ENCODE measurements at regions not wholly inside any gene's neighbourhood (a gene's known extent, or its start where the extent isn't known, plus 50 kb on each side); places are given as distances from the start of the nearest gene placed in this dataset.

GRCh38 chr14:26395726-26396125, 202.1 kb downstream of the NOVA1 start:
- Histone ChIP-seq H3K27me3 (ENCODE audit: control insufficient read depth, insufficient read depth, low read length, poor library complexity, severe bottlenecking) (no peaks in the 10 kb centered on the region), H3K9me3 (ENCODE audit: control insufficient read depth, low read length) (no peaks in the 10 kb centered on the region), H3K36me3 (ENCODE audit: control insufficient read depth, insufficient read depth, low read length) (no peaks in the 10 kb centered on the region), H3K4me1 (ENCODE audit: control insufficient read depth, insufficient read depth, low read length) (peaks cover 5% of the 10 kb centered on the region), H3K27ac (ENCODE audit: insufficient read depth, low read depth, low read length, poor library complexity, severe bottlenecking) (no peak overlapping the region), H3K4me3 (ENCODE audit: insufficient read depth, low read depth, low read length) (no peak overlapping the region)
- 94% methylated on average over 1 of the region's 1 CpG; no CpG with 5 or more reads in 1 of the 2 experiments for WGBS, 2 experiments

- no peaks in the 10 kb centered on the region for H3K27me3 ChIP-seq (ENCODE audit: control insufficient read depth, insufficient read depth, low read length, poor library complexity, severe bottlenecking)
Observed at GRCh38 chr14:26394150-26394810, 203.6 kb downstream of the NOVA1 start.

GRCh38 chr14:26392498-26392897, 205.3 kb downstream of the NOVA1 start:
- H3K27ac ChIP-seq (ENCODE audit: insufficient read depth, low read depth, low read length, poor library complexity, severe bottlenecking), result no peak overlapping the region
- H3K27me3 ChIP-seq (ENCODE audit: control insufficient read depth, insufficient read depth, low read length, poor library complexity, severe bottlenecking), result no peaks in the 10 kb centered on the region
- 73 to 82% methylated on average over 7 of the region's 7 CpGs for WGBS, 2 experiments
- H3K9me3 ChIP-seq (ENCODE audit: control insufficient read depth, low read length), result no peaks in the 10 kb centered on the region
- no peak overlapping the region for H3K4me3 ChIP-seq (ENCODE audit: insufficient read depth, low read depth, low read length)
- no peaks in the 10 kb centered on the region for H3K36me3 ChIP-seq (ENCODE audit: control insufficient read depth, insufficient read depth, low read length)
- H3K4me1 ChIP-seq (ENCODE audit: control insufficient read depth, insufficient read depth, low read length), result peaks cover 12% of the 10 kb centered on the region

More at GRCh38 chr14:26394150-26394810, 203.6 kb downstream of the NOVA1 start:
- H3K36me3 ChIP-seq (ENCODE audit: control insufficient read depth, insufficient read depth, low read length), result no peaks in the 10 kb centered on the region
- H3K4me1 ChIP-seq (ENCODE audit: control insufficient read depth, insufficient read depth, low read length), result peaks cover 10% of the 10 kb centered on the region
- H3K9me3 ChIP-seq (ENCODE audit: control insufficient read depth, low read length), result no peaks in the 10 kb centered on the region
- H3K27ac ChIP-seq (ENCODE audit: insufficient read depth, low read depth, low read length, poor library complexity, severe bottlenecking), result no peak overlapping the region
- H3K4me3 ChIP-seq (ENCODE audit: insufficient read depth, low read depth, low read length), result no peak overlapping the region
- WGBS, 2 experiments, result 71 to 72% methylated on average over 4 of the region's 4 CpGs

- 90 to 91% methylated on average over 2 of the region's 2 CpGs for whole genome bisulfite sequencing, 2 experiments
- Histone ChIP-seq H3K27ac (ENCODE audit: insufficient read depth, low read depth, low read length, poor library complexity, severe bottlenecking) (no peak overlapping the region), H3K9me3 (ENCODE audit: control insufficient read depth, low read length) (no peaks in the 10 kb centered on the region), H3K36me3 (ENCODE audit: control insufficient read depth, insufficient read depth, low read length) (no peaks in the 10 kb centered on the region), H3K4me3 (ENCODE audit: insufficient read depth, low read depth, low read length) (no peak overlapping the region), H3K27me3 (ENCODE audit: control insufficient read depth, insufficient read depth, low read length, poor library complexity, severe bottlenecking) (no peaks in the 10 kb centered on the region), H3K4me1 (ENCODE audit: control insufficient read depth, insufficient read depth, low read length) (peaks cover 12% of the 10 kb centered on the region)
Observed at GRCh38 chr14:26389646-26390508, 208.0 kb downstream of the NOVA1 start.

- no peak overlapping the region for H3K27ac ChIP-seq (ENCODE audit: insufficient read depth, low read depth, low read length, poor library complexity, severe bottlenecking)
- H3K36me3 ChIP-seq (ENCODE audit: control insufficient read depth, insufficient read depth, low read length), result no peaks in the 10 kb centered on the region
- no peak overlapping the region for H3K4me3 ChIP-seq (ENCODE audit: insufficient read depth, low read depth, low read length)
- no peaks in the 10 kb centered on the region for H3K27me3 ChIP-seq (ENCODE audit: control insufficient read depth, insufficient read depth, low read length, poor library complexity, severe bottlenecking)
- no peaks in the 10 kb centered on the region for H3K9me3 ChIP-seq (ENCODE audit: control insufficient read depth, low read length)
- H3K4me1 ChIP-seq (ENCODE audit: control insufficient read depth, insufficient read depth, low read length), result peaks cover 7% of the 10 kb centered on the region
- WGBS, 2 experiments, result 97 to 98% methylated on average over 3 of the region's 3 CpGs
Observed at GRCh38 chr14:26385310-26385709, 212.5 kb downstream of the NOVA1 start.

- no peaks in the 10 kb centered on the region for H3K27me3 ChIP-seq (ENCODE audit: control insufficient read depth, insufficient read depth, low read length, poor library complexity, severe bottlenecking)
- no peak overlapping the region for H3K4me3 ChIP-seq (ENCODE audit: insufficient read depth, low read depth, low read length)
- no peaks in the 10 kb centered on the region for H3K9me3 ChIP-seq (ENCODE audit: control insufficient read depth, low read length)
- no peak overlapping the region for H3K27ac ChIP-seq (ENCODE audit: insufficient read depth, low read depth, low read length, poor library complexity, severe bottlenecking)
- no peaks in the 10 kb centered on the region for H3K36me3 ChIP-seq (ENCODE audit: control insufficient read depth, insufficient read depth, low read length)
- H3K4me1 ChIP-seq (ENCODE audit: control insufficient read depth, insufficient read depth, low read length), result no peaks in the 10 kb centered on the region
- 90 to 92% methylated on average over 6 of the region's 6 CpGs for WGBS, 2 experiments
Observed at GRCh38 chr14:26382901-26383685, 214.7 kb downstream of the NOVA1 start.

- no peaks in the 10 kb centered on the region for H3K27me3 ChIP-seq (ENCODE audit: control insufficient read depth, insufficient read depth, low read length, poor library complexity, severe bottlenecking)
- 98 to 100% methylated on average over 2 of the region's 2 CpGs for WGBS, 2 experiments
- H3K27ac ChIP-seq (ENCODE audit: insufficient read depth, low read depth, low read length, poor library complexity, severe bottlenecking), result no peak overlapping the region
- no peaks in the 10 kb centered on the region for H3K36me3 ChIP-seq (ENCODE audit: control insufficient read depth, insufficient read depth, low read length)
- no peak overlapping the region for H3K4me3 ChIP-seq (ENCODE audit: insufficient read depth, low read depth, low read length)
- no peaks in the 10 kb centered on the region for H3K9me3 ChIP-seq (ENCODE audit: control insufficient read depth, low read length)
- no peaks in the 10 kb centered on the region for H3K4me1 ChIP-seq (ENCODE audit: control insufficient read depth, insufficient read depth, low read length)
Observed at GRCh38 chr14:26381405-26381804, 216.4 kb downstream of the NOVA1 start.

- Histone ChIP-seq H3K27me3 (ENCODE audit: control insufficient read depth, insufficient read depth, low read length, poor library complexity, severe bottlenecking) (no peaks in the 10 kb centered on the region), H3K4me1 (ENCODE audit: control insufficient read depth, insufficient read depth, low read length) (no peaks in the 10 kb centered on the region), H3K4me3 (ENCODE audit: insufficient read depth, low read depth, low read length) (no peak overlapping the region), H3K36me3 (ENCODE audit: control insufficient read depth, insufficient read depth, low read length) (no peaks in the 10 kb centered on the region), H3K9me3 (ENCODE audit: control insufficient read depth, low read length) (no peaks in the 10 kb centered on the region), H3K27ac (ENCODE audit: insufficient read depth, low read depth, low read length, poor library complexity, severe bottlenecking) (no peak overlapping the region)
- WGBS, 2 experiments, result 82 to 91% methylated on average over 1 of the region's 1 CpG
Observed at GRCh38 chr14:26380637-26381036, 217.2 kb downstream of the NOVA1 start.

GRCh38 chr14:26379951-26380350, 217.9 kb downstream of the NOVA1 start:
- Histone ChIP-seq H3K4me1 (ENCODE audit: control insufficient read depth, insufficient read depth, low read length) (no peaks in the 10 kb centered on the region), H3K27me3 (ENCODE audit: control insufficient read depth, insufficient read depth, low read length, poor library complexity, severe bottlenecking) (no peaks in the 10 kb centered on the region), H3K36me3 (ENCODE audit: control insufficient read depth, insufficient read depth, low read length) (no peaks in the 10 kb centered on the region), H3K9me3 (ENCODE audit: control insufficient read depth, low read length) (no peaks in the 10 kb centered on the region), H3K27ac (ENCODE audit: insufficient read depth, low read depth, low read length, poor library complexity, severe bottlenecking) (no peak overlapping the region), H3K4me3 (ENCODE audit: insufficient read depth, low read depth, low read length) (no peak overlapping the region)
- WGBS, 2 experiments, result 89 to 94% methylated on average over 1 of the region's 1 CpG

- Histone ChIP-seq H3K9me3 (ENCODE audit: control insufficient read depth, low read length) (no peaks in the 10 kb centered on the region), H3K27ac (ENCODE audit: insufficient read depth, low read depth, low read length, poor library complexity, severe bottlenecking) (no peak overlapping the region), H3K36me3 (ENCODE audit: control insufficient read depth, insufficient read depth, low read length) (no peaks in the 10 kb centered on the region), H3K4me1 (ENCODE audit: control insufficient read depth, insufficient read depth, low read length) (no peaks in the 10 kb centered on the region), H3K4me3 (ENCODE audit: insufficient read depth, low read depth, low read length) (no peak overlapping the region), H3K27me3 (ENCODE audit: control insufficient read depth, insufficient read depth, low read length, poor library complexity, severe bottlenecking) (no peaks in the 10 kb centered on the region)
- 82 to 89% methylated on average over 5 of the region's 5 CpGs for WGBS, 2 experiments
Observed at GRCh38 chr14:26377150-26377549, 220.7 kb downstream of the NOVA1 start.
